GM12891 (cell line): ENCODE measurements at regions not wholly inside any gene's neighbourhood (a gene's known extent, or its start where the extent isn't known, plus 50 kb on each side); places are given as distances from the start of the nearest gene placed in this dataset.

Source experiments
- POLR2A ChIP-seq: IDR thresholded peaks from 2 replicates; pipeline ENCODE4 v1.6.1; 2011; ENCODE audit warnings: low read depth, low read length, control low read depth
- POU2F2 ChIP-seq: IDR thresholded peaks from 2 replicates; pipeline ENCODE4 v1.6.1; 2011; ENCODE audit warnings: low read depth, mild to moderate bottlenecking, control low read depth, low read length, moderate library complexity

DNA sequence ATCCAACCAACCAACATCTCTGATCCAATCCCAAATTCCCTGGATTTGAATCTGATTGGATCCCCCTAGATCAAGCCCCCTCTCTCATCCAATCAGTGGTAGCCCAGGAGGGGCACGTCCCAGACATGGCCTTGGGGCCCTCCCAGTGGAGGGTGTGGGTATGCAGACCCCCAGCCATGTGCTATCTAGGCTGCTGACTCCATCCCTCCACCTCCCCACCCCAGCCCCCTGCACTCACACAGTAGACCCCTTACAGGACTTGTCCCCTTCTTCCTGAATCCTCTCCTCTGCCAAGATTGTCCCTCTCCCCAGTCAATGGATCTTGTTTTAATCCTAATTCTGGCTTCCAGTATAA, 153.4 kb downstream of the OAT start:
- TF ChIP-seq POLR2A, result no peak
- no peak for TF ChIP-seq POU2F2
